OCI-M2 (cell line): ENCODE measurements at regions not wholly inside any gene's neighbourhood (a gene's known extent, or its start where the extent isn't known, plus 50 kb on each side); places are given as distances from the start of the nearest gene placed in this dataset.
"Not testable (repeated sequence)": the region's sequence is repeated elsewhere in the genome, so short reads cannot be mapped to it uniquely, and the experiment has no call there.

Experiments used
- DNase-seq: peaks from one replicate; lab custom pipeline; 2025; ENCODE audit not compliant: unreplicated experiment; lab: John Stamatoyannopoulos, UW

- DNase-seq: no peak
Measured at GRCh38 chr11:56883371-56883987, 105.2 kb upstream of the OR5AK2 start.

GRCh38 chr11:56876621-56877275 is 112.0 kb upstream of the OR5AK2 start:
- no peak for DNase-seq

- no peak for DNase-seq
Measured at GRCh38 chr11:56855217-56855616, 106.7 kb upstream of the OR9G4 start.

GRCh38 chr11:56852131-56852530 is 103.6 kb upstream of the OR9G4 start:
- DNase-seq: no peak

- no peak for DNase-seq
Measured at GRCh38 chr11:56849852-56850251, 101.4 kb upstream of the OR9G4 start.

- no peak for DNase-seq
Measured at GRCh38 chr11:56849250-56849649, 100.8 kb upstream of the OR9G4 start.

GRCh38 chr11:56848141-56848809 is 99.8 kb upstream of the OR9G4 start:
- DNase-seq: no peak

- no peak for DNase-seq
Measured at GRCh38 chr11:56846631-56847576, 98.4 kb upstream of the OR9G4 start.

- no peak for DNase-seq
Measured at GRCh38 chr11:56845121-56845732, 96.7 kb upstream of the OR9G4 start.

- DNase-seq: no peak
Measured at GRCh38 chr11:56843816-56844215, 95.3 kb upstream of the OR9G4 start.

- no peak for DNase-seq
Measured at GRCh38 chr11:56842814-56843794, 94.6 kb upstream of the OR9G4 start.

- DNase-seq: peak; percentile 22
Measured at GRCh38 chr11:56841210-56841810, 92.8 kb upstream of the OR9G4 start.

- not testable (repeated sequence) for DNase-seq
Measured at GRCh38 chr11:56827357-56827756, 78.9 kb upstream of the OR9G4 start.

- DNase-seq: no peak
Measured at GRCh38 chr11:56819916-56820315, 71.4 kb upstream of the OR9G4 start.

- DNase-seq: no peak
Measured at GRCh38 chr11:56817661-56818060, 69.2 kb upstream of the OR9G4 start.

- DNase-seq: no peak
Measured at GRCh38 chr11:56816259-56816658, 67.8 kb upstream of the OR9G4 start.

- DNase-seq: no peak
Measured at GRCh38 chr11:56808326-56808725, 59.8 kb upstream of the OR9G4 start.

GRCh38 chr11:56799691-56800210 is 51.3 kb upstream of the OR9G4 start:
- DNase-seq: no peak
